KMS-11 (cell line): ENCODE measurements at regions not wholly inside any gene's neighbourhood (a gene's known extent, or its start where the extent isn't known, plus 50 kb on each side); places are given as distances from the start of the nearest gene placed in this dataset.
"Not testable (repeated sequence)": the region's sequence is repeated elsewhere in the genome, so short reads cannot be mapped to it uniquely, and the experiment has no call there.

Experiments
- H2AFZ ChIP-seq: fragments of 200-600 bp; sonication (generic); 2 replicates; pipeline ENCODE4 v1.6.1; 2016; ENCODE audit warnings: antibody characterized with exemption, mixed run types, low read depth
- H3K27ac ChIP-seq: fragments of 200-600 bp; sonication (generic); 2 replicates; pipeline ENCODE4 v1.6.1; 2016; ENCODE audit warnings: mild to moderate bottlenecking, mixed run types
- H3K27me3 ChIP-seq: fragments of 200-600 bp; sonication (generic); 2 replicates; pipeline ENCODE4 v1.6.1; 2017; ENCODE audit warnings: mild to moderate bottlenecking, low read depth, mixed run types, moderate library complexity; ENCODE audit not compliant: insufficient read depth
- H3K36me3 ChIP-seq: fragments of 200-600 bp; sonication (generic); 2 replicates; pipeline ENCODE4 v1.6.1; 2017; ENCODE audit warnings: mild to moderate bottlenecking, mixed run types; ENCODE audit not compliant: insufficient read depth
- H3K4me1 ChIP-seq: fragments of 200-600 bp; sonication (generic); 2 replicates; pipeline ENCODE4 v1.6.1; 2016; ENCODE audit warnings: mild to moderate bottlenecking, low read depth, mixed run types; ENCODE audit not compliant: poor library complexity, severe bottlenecking
- H3K4me2 ChIP-seq: fragments of 200-600 bp; sonication (generic); 2 replicates; pipeline ENCODE4 v1.7.0; 2016; ENCODE audit warnings: mild to moderate bottlenecking, mixed run types
- H3K4me3 ChIP-seq: fragments of 200-600 bp; sonication (generic); IDR thresholded peaks from 2 replicates; pipeline ENCODE4 v1.6.1; 2017; ENCODE audit warnings: low read depth, low read length, mixed read lengths; ENCODE audit not compliant: insufficient read depth
- H3K79me2 ChIP-seq: fragments of 200-600 bp; sonication (generic); 2 replicates; pipeline ENCODE4 v1.6.1; 2016; ENCODE audit warnings: low read depth, mixed run types; ENCODE audit not compliant: insufficient read depth
- H3K9ac ChIP-seq: fragments of 200-600 bp; sonication (generic); 2 replicates; pipeline ENCODE4 v1.6.1; 2016; ENCODE audit warnings: mild to moderate bottlenecking, mixed run types
- H4K20me1 ChIP-seq: fragments of 200-600 bp; sonication (generic); 2 replicates; pipeline ENCODE4 v1.6.1; 2016; ENCODE audit warnings: mild to moderate bottlenecking, mixed run types; ENCODE audit not compliant: insufficient read depth
- TF ChIP-seq, protein P1 (sequence below): fragments of 200-600 bp; sonication (generic); conservative IDR thresholded peaks from 2 replicates; pipeline ENCODE4 v1.6.1; 2017; ENCODE audit warnings: low read depth, mild to moderate bottlenecking, antibody characterized with exemption, low read length, moderate library complexity, mixed read lengths

DNA sequence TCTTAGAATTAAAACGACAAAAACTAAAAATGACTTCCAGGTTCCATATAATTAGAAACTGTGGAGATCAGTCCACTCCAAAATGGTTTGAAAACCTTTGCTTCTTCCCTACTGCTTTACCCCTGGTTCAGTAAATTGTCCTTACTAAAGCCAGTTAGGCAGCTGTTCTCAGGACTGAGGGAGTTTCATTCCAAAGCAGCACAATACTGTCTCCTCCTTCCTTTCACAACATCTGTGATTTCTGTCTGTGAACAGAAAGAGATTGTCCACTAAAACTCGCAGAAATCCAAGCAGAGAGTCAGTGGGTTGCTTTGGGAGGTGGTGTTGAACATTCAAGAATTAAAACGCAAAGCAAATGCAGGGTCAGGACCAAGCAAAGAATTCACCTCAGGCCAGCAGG, 740.8 kb upstream of the ZNF608 start:
- Histone ChIP-seq H3K27ac (no peak overlapping the region), H4K20me1 (no peaks in the 10 kb centered on the region), H3K36me3 (no peaks in the 10 kb centered on the region), H3K27me3 (no peaks in the 10 kb centered on the region), H2AFZ (no peak overlapping the region), H3K4me2 (no peak overlapping the region), H3K4me1 (no peaks in the 10 kb centered on the region), H3K9ac (no peak overlapping the region), H3K4me3 (no peak overlapping the region), H3K79me2 (no peaks in the 10 kb centered on the region)
- TF ChIP-seq, protein P1, sequence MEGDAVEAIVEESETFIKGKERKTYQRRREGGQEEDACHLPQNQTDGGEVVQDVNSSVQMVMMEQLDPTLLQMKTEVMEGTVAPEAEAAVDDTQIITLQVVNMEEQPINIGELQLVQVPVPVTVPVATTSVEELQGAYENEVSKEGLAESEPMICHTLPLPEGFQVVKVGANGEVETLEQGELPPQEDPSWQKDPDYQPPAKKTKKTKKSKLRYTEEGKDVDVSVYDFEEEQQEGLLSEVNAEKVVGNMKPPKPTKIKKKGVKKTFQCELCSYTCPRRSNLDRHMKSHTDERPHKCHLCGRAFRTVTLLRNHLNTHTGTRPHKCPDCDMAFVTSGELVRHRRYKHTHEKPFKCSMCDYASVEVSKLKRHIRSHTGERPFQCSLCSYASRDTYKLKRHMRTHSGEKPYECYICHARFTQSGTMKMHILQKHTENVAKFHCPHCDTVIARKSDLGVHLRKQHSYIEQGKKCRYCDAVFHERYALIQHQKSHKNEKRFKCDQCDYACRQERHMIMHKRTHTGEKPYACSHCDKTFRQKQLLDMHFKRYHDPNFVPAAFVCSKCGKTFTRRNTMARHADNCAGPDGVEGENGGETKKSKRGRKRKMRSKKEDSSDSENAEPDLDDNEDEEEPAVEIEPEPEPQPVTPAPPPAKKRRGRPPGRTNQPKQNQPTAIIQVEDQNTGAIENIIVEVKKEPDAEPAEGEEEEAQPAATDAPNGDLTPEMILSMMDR: no peak

DNA sequence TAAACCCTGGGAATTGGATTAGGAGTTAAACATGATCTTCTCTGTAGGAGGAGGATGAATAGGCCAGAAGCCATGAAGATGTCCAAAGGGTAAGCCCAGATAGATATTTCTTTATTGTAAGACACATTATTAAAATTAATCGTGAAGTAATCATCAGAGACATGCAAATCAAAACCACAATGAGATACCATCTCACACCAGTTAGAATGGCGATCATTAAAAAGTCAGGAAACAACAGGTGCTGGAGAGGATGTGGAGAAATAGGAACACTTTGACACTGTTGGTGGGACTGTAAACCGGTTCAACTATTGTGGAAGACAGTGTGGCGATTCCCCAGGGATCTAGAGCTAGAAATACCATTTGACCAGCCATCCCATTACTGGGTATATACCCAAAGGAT, 741.2 kb upstream of the ZNF608 start:
- not testable (repeated sequence) for H2AFZ ChIP-seq, H3K79me2 ChIP-seq, H3K4me2 ChIP-seq, H3K36me3 ChIP-seq, H3K27ac ChIP-seq, H3K4me1 ChIP-seq, H3K27me3 ChIP-seq, H3K9ac ChIP-seq, H3K4me3 ChIP-seq, H4K20me1 ChIP-seq

DNA sequence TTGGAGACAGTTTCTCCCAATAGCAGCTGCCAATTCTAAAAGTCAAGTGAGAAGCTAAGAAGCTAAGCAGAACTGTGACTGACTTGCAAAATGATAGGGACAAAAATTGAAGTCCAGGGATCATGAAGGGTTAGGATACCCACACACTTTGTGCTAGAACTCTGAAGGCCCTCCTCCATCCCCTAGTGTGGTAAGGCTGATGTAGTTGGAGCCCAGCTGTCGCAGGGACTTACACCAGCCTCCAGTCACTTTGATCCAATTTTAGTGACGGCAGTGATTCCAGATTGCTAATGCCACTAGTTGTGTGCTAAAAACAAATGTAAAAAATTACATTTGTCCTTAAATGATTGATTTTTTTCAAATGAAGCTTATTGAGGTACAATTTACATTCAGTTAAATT, 742.7 kb upstream of the ZNF608 start:
- H2AFZ ChIP-seq: no peak overlapping the region
- no peak overlapping the region for H3K4me2 ChIP-seq
- H4K20me1 ChIP-seq: no peaks in the 10 kb centered on the region
- H3K27ac ChIP-seq: no peak overlapping the region
- TF ChIP-seq, protein P1: no peak
- no peak overlapping the region for H3K9ac ChIP-seq
- H3K79me2 ChIP-seq: no peaks in the 10 kb centered on the region
- no peaks in the 10 kb centered on the region for H3K27me3 ChIP-seq
- no peaks in the 10 kb centered on the region for H3K36me3 ChIP-seq
- no peak overlapping the region for H3K4me3 ChIP-seq
- no peaks in the 10 kb centered on the region for H3K4me1 ChIP-seq

DNA sequence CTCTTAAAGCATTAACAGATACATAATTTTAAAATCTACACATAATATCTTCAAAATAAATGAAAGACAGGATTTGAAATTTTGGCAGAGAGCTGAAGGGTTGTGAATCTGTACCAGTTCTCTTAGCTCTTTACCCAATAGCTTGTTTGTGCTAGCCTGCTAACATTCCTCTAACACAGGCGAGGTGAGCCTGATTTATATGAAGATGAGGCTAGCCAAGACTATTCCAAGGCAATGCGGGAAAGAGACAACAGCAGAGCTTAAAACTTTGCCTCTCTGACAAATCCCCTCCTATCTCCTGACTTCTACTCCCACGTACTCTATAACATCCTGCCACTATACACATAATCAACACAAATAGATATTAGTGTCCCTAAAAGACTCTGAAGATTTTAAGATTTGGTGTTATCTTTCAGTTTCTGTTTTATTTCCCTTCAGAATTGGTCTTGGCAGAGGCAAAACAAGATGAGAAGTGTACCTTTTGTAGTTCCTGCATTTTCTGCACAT, 745.6 kb upstream of the ZNF608 start:
- Histone ChIP-seq H4K20me1 (no peaks in the 10 kb centered on the region), H3K27me3 (no peaks in the 10 kb centered on the region), H3K27ac (no peak overlapping the region), H3K36me3 (no peaks in the 10 kb centered on the region), H3K9ac (no peak overlapping the region), H3K4me2 (no peak overlapping the region), H2AFZ (no peak overlapping the region), H3K4me1 (no peaks in the 10 kb centered on the region), H3K79me2 (no peaks in the 10 kb centered on the region), H3K4me3 (no peak overlapping the region)
- TF ChIP-seq, protein P1: no peak

DNA sequence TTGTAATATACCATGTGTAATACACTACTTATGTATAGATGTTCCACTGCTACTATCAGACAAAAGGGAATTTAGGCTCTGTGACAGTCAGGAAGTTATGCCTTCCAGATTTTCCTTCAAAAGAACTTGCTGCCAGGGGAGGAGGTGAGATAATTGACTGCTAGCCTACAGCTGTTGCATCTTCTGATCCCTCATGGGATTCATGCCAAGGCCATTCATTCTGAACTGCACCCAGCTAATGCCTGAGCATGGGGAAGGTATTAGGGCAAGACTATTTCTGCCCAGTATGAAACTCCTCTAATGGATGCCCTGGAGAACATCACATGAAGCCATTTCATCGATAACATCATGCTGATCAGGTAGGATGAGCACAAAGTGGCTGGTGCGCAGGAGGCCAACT, 746.5 kb upstream of the ZNF608 start:
- Histone ChIP-seq H3K36me3 (no peaks in the 10 kb centered on the region), H3K4me3 (no peak overlapping the region), H3K4me1 (no peaks in the 10 kb centered on the region), H3K9ac (no peak overlapping the region), H3K27ac (no peak overlapping the region), H2AFZ (no peak overlapping the region), H3K79me2 (no peaks in the 10 kb centered on the region), H3K27me3 (no peaks in the 10 kb centered on the region), H4K20me1 (no peaks in the 10 kb centered on the region), H3K4me2 (no peak overlapping the region)
- TF ChIP-seq, protein P1: no peak
